GM19324 (cell line): ENCODE measurements at regions not wholly inside any gene's neighbourhood (a gene's known extent, or its start where the extent isn't known, plus 50 kb on each side); places are given as distances from the start of the nearest gene placed in this dataset.

ENCODE experiments used
- ATAC-seq: cut with Tn5 transposase; IDR thresholded peaks from one replicate; pipeline ENCODE4 v1.9.1; 2021; ENCODE audit warnings: mild to moderate bottlenecking, moderate library complexity; ENCODE audit not compliant: unreplicated experiment, low FRiP score

DNA sequence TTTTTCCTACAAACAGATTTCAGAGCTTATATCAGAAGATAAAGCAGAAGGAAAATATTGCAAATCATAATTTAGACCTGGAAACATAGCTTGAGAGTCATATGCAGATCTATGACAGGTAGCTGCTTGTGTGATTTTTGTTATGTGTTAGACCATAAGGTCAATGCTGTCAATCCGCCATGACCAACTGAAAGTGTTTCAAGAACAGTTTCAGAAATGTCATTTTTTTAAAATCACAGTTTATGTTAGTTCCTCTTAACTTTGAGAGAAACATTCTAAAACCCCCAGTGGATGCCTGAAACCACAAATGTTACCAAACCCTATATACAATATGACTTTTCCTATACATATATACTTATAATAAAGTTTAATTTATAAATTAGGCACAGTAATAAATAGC is 391.3 kb upstream of the FAM241A start:
- ATAC-seq: no peak

- ATAC-seq: no peak
Measured at GRCh38 chr4:111755571-111755970, 389.7 kb upstream of the FAM241A start.

- ATAC-seq: no peak
Measured at GRCh38 chr4:111761531-111761930, 383.7 kb upstream of the FAM241A start.

GRCh38 chr4:111770514-111770913 is 374.7 kb upstream of the FAM241A start:
- ATAC-seq: no peak

- no peak for ATAC-seq
Measured at GRCh38 chr4:111773858-111774257, 371.4 kb upstream of the FAM241A start.

- no peak for ATAC-seq
Measured at GRCh38 chr4:111775556-111776297, 369.5 kb upstream of the FAM241A start.

GRCh38 chr4:111776561-111776960 is 368.7 kb upstream of the FAM241A start:
- no peak for ATAC-seq

GRCh38 chr4:111778543-111778942 is 366.7 kb upstream of the FAM241A start:
- no peak for ATAC-seq

DNA sequence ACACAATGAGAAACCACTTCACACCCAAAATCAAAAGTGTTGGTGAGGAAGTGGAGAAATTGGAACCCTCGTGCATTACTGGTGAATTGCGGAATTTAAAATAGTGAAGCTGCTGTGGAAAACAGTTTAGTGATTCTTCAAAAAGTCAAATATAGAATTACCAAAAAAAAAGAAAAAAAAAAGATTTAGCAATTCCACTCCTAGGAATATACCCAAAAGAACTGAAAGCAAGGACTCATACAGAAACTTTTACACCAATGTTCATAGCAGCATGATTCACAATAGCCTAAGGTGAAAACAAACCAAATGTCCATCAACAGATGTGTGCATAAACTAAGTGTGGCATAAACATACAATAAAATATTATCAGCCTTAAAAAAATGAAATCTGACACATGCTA is 364.3 kb upstream of the FAM241A start:
- no peak for ATAC-seq

GRCh38 chr4:111781611-111782010 is 363.6 kb upstream of the FAM241A start:
- ATAC-seq: no peak

GRCh38 chr4:111788099-111788498 is 357.2 kb upstream of the FAM241A start:
- no peak for ATAC-seq

DNA sequence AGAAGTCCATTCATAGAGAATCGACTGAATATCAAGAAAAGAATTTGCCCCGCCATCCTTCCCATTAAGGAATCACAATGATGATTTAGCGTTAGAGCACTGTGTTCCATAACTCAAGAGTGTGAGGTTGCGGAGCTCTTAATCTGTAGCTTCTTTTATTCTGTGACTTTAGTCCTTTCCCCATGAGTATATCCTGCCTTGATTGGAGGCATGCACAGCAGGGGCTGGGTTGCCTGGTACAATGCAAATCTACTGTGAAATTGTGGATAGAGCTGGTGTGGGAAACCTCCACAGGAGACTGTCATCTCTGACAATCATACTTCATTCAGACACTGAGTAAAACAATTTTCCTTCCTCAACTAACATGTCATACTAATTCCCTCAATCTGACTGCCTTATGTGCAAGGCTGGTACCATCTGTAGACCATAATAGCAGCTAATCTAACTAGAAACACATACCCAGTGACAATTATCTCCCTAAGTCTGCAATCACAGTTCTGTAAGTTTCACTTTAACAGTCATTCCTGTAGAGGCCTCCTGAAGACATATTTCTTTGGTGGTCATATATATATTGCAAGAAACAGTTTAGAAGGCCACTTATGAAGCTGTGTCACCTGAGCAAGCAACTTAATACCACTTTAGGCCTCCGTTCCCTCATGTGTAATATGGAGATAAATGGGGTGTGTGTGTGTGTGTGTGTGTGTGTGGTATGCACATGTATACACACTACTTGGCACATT is 355.2 kb upstream of the FAM241A start:
- no peak for ATAC-seq

GRCh38 chr4:111792632-111793031 is 352.6 kb upstream of the FAM241A start:
- ATAC-seq: no peak

GRCh38 chr4:111793433-111794091 is 351.7 kb upstream of the FAM241A start:
- ATAC-seq: no peak

DNA sequence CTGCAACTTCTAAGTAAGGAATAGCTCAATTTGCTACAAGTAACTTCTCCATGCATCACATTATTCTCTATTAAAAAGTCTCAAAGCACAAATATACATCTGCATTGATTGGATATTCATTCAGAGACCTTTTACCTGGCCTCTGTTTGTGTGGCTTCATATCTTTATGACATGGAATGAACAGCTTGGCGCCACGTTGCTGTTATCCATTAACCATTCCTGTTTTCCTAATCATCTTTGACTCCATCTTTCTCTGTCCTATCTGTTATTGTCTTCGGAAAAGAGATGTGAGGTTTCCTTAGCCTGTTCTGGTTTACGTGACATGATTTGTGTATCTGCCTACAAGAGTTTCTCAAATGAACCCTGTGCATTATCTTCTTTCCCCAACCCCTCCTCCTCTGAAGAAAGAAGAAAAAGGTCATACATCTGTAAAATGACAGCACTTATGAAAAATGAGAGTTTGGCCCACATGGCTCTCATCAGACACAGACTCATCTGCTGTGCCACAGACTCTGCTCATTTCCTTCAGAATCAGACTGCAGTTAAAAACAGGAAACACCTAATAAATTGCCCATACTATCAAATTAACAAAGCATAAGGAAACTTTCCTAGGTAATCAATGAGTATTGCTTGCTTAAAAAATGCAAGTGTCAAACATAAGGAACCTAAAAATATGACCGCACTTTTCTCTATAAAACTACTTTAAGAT is 347.6 kb upstream of the FAM241A start:
- no peak for ATAC-seq

DNA sequence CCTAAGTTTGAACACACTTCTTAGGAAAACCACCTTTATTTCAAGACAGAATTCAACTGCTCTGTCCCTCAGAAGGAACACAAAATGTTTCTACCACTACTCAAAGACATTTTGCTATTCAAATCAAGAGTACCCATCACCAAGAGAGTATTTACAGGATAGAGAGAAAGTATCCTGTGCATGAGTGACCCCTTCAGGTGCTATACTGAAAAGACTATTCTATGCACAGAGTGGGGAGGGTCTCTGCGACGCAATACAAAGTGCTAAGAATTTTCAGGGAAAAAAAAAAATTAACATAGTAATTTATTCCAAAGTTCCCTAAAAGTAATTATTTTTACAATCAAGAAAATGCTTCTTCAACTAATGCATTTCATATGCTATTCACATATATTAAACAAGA is 346.4 kb upstream of the FAM241A start:
- no peak for ATAC-seq

GRCh38 chr4:111800551-111800950 is 344.7 kb upstream of the FAM241A start:
- ATAC-seq: no peak

- ATAC-seq: no peak
Measured at GRCh38 chr4:111802191-111802590, 343.1 kb upstream of the FAM241A start.

DNA sequence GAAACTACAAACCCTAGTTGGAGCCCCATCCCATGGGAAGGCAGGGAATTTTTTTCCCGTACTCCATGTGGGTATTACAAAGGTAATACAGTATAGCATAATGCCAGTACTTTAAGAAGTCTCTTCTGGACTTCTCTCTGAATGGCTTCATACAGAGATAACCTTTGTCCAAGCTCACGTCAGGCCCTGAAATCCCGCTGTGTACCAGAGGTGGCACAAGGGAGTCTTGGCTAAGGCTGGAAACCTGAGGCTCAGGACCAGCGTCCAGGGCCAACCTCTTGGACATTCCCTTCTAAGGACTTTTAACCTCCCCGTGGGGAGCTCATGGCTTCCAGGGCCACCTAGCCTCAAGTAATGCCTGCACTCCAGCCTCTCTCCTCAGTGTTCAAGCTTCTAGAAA is 338.9 kb upstream of the FAM241A start:
- no peak for ATAC-seq

GRCh38 chr4:111807576-111807975 is 337.7 kb upstream of the FAM241A start:
- ATAC-seq: no peak

- no peak for ATAC-seq
Measured at GRCh38 chr4:111808174-111808573, 337.1 kb upstream of the FAM241A start.
